ENCODE measurements at regions not wholly inside any gene's neighbourhood (a gene's known extent, or its start where the extent isn't known, plus 50 kb on each side); places are given as distances from the start of the nearest gene placed in this dataset.

DNA sequence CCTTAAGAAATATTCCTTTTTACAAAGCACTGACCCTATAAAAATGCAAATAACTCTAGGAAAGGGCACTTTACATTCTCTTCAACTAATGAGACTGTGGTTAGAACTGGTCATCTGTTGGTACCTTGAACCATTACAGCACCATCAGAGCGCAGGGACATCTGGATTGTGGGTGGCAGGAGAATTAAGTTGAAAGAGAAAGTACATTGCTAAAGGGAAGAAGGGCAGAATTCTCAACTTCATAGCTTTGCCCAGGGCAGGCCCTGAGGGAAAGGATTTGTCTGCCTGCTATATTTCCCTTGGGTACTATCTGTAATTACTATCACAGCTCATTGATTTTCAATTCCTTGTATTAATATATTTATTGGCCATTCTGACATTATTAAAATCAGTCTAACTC is 196.8 kb downstream of the KLF12 start:
- DNase-seq (ENCODE audit: low read depth in 3 of 3), result no peak

DNA sequence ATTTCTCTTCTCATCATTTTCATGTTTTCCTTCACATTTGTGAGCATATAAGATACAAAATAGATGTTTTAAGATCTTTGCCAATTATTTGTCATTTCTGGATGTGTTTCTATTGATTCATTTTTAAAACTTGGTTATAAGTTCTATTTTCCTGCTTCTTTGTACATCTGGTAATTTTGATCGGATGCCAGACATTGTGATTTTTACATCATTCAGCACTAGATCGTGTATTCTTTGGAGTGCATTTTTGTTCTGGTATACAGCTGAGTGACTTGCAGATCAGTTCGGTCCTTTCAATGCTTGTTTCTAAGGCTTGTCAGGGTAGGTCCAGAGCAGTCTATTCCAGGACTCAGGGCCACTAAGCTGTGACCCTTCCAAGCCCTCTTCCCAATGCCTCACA is 198.2 kb downstream of the KLF12 start:
- DNase-seq (ENCODE audit: low read depth in 3 of 3), result no peak

DNA sequence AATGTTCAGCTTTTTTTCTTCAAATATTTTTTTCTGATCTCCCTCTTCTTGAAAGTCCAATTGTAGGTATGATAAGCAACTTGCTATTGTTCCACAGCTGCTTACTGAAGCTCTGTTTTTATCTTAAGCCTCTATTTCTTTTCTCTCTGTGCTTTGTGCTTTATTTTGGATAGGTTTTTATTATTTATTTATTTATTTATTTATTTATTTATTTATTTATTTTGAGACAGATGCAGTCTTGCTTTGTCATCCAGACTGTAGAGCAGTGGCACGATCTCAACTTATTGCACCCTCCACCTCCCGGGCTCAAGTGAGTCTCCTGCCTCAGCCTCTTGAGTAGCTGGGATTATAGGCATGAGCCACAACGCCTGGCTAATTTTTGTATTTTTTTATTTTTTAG is 199.4 kb downstream of the KLF12 start:
- no peak for DNase-seq (ENCODE audit: low read depth in 3 of 3)

DNA sequence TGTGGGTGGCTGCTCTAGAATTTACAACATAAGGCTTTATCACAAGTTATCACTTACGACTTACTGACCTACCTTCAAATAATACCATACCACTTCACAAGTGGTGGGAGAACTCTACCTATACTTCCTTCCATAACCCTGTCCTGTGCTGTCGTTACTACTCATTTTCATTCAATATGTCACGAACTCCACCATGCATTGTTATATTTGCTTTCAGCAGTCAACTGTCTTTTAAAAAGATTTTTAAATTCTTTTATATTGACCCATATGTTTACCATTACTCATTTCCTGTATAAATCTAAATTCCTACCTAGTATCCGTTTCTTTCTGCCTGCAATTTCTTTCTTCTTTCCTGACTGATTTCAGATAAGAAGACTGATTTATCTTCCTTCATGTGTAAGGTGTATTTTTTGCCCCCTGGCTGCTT is 200.0 kb downstream of the KLF12 start:
- no peak for DNase-seq (ENCODE audit: low read depth in 3 of 3)

DNA sequence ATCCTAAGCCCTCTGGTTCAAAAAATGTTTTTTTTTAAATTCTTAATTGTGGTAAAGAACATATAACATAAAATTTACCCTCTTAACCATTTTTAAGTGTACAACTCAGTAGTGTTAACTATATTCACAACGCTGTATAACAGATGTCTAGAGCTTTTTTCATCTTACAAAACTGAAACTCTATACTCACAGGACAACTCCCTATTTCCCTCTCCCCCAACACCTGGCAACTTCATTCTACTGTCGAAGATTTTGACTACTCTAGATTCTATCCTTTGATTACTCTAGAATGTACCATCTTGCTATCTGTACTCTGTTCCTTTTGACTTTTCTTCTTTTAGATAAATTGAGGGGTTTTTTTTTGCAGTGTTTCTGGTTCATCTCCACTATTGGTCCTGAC is 200.4 kb downstream of the KLF12 start:
- no peak for DNase-seq (ENCODE audit: low read depth in 3 of 3)

DNA sequence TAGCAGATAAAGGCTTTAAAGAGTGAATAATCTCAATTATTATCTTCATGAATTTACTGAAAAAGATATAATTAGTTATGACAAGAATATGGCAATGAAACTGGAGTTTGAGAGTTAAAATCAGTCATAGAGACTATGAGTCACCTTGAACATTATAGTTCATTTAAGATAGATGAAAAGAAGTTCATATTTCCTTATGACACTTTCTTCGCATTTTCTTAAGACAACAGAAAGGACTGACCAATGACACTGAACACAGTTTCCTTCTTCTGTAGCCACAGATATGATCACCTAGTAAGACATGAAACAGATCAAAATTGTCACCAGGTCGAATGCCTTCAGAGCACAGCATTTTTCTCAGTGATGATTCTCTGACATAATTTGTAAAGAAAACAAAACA is 202.1 kb downstream of the KLF12 start:
- no peak for DNase-seq (ENCODE audit: low read depth in 3 of 3)

DNA sequence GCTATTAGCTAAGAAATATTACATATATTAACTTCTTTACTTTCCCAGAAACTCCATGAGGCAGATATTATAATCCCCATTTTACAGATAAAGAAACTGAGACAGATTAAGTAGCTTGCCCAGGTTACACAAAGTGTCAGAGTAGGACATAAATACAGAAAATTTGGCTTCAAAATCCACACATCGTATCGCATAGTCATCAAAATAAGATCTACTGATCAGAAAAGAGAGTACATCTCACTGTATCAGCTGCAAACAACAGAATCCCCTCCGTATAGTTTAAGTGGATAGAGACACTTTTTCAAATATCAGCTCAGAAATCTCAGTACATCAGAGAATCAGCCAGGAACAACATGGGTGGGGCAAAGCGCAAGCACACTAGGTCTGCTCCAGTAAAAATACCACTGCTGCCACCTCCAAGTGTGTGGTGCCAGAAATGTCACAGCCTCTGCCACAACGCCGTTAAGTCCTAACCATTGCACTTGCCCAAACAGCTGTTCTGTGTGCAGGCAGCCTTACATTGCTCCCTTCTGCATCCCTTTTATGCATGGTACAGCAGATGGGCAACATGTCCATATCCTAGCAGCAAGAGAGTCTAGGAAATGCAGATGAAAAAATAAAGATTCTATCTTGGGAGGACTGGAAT is 204.8 kb downstream of the KLF12 start:
- no peak for DNase-seq (ENCODE audit: low read depth in 3 of 3)

DNA sequence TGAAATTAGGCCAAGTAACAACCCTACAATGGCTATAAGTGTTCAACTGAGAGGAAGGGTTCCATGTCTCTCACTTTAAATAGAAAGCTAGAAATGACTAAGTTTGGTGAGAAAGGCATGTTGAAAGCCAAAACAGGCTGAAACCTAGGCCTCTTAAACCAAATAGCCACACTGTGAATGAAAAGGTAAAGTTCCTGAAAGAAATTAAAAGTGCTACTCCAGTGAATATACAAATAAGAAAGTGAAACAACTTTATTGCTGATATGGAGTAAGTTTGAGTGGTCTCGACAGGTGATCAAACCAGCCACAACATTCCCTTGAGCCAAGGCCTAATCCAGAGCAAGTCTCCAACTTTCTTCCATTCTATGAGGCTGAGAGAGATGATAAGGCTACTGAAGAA is 209.6 kb downstream of the KLF12 start:
- DNase-seq (ENCODE audit: low read depth in 3 of 3), result no peak

DNA sequence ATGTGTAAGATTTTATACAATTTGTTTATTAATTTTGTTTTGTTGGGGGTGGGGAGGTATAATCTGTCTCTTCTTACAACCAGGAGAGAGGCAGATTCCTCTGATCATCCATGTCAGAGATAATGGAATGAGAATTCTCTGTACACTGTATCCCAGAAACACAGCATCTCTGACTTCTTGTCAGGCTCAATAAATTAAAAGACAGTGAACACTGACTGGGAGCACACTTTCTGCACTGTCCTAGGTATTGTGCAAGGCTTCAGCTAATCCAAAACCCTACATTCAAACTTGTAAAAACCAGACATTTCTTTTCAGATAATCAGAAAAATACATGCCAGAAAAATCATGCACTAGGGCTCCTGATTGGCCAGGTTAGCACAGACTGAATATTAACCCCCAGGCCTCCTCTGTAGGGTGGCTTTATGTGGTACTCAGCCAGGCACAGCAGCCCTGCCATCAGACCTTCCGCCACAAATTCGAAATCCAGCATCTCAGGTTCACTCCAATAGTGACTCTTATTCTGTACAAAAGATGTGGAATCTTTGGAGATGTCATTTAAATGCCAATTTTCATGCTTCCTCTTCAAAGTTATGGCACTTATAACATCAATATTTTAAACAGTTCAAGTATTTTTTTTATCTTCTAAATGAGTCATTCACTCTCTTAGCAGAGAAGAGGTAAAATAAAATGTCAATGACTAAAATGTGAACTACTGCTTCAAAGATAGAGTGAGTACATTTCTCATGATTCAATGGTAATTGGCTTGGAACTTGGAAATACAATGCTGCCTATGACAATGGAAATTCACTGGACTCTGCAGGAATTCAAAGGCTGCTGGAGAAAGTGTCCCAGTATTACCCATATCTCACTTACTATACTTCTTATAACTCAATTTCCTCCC is 211.5 kb downstream of the KLF12 start:
- no peak for DNase-seq (ENCODE audit: low read depth in 3 of 3)

DNA sequence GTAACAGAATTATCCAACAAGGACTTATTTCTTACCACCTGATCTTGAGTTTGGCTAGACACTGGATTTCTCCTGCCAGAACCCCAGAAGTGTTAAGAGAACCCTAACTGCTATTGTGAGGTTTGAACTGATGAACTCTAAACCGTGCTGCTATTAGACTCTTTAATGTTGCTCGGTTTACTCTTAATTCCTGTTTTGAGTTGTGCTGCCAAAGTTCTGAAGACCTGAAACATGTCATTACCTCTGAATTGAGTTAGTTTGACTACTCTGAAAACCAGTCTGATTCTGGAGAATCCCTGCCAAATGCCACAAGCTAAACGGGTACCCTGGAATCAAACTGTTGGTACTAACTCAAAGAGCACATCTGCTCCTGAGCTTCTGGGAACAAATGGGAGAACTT is 215.5 kb downstream of the KLF12 start:
- DNase-seq (ENCODE audit: low read depth in 3 of 3), result no peak

DNA sequence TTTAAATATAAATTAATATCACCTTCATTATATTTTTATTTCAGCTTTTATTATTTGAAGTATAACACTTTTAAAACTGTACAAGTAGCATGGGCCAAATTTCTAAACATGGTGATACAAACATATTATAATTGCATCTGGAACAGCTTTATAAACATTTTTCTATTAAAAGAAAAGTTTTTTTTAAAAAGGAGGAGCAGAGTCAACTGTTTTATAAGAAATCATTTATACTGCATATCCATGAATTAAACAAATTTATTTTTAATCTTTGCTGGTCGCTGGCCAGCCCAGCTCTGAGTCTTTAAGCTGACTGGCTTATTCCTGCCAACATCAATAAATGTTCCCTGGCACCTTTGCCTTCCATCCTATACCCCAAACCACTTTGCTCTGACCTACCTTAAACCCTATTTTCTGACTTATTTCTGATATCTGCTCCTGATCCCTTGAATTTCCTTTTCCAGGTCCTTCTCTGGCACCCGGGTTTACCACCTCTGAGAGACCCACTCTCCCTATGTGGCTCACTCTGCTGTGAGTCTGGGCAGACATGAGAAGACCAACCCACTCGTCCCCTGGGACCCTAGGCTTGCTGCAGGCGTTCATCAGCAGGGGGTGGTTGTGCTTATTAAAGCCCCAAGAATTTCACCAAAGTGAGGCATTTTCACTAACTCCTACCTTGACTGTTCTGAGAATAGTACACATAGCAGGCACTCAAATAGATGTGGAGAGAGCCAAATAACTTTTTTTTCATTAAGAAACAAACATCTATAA is 220.3 kb downstream of the KLF12 start:
- no peak for DNase-seq (ENCODE audit: low read depth in 3 of 3)

DNA sequence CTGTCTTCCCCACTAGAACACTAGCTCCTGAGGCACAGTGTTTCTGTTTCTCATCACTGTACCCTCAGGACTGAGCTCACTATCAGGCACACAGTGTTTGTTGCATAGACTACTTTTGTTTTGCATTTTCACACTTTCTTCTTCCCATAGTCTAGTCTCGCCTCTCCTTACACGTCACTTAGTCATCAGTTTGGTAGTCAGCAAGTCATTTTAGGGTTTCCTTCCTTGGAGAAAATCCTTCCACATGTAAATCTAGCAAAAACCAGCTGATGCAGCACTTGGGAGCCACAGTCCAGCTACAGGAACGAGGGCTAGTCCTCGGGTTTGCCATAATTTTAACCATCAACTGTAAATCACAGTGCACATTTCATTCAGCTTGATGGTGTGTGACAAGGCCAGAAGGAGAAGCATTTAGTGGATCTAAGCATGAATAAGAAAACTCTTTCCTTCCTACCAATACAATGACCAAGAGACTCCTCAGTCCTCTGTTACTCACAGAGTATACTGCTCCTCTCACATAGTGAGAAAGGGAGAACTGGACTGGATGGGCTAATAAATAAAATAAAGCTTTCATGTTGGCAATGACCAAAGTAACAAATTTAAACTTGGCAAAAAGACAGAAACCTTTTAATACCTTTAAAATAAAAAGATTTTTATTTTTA is 221.0 kb downstream of the KLF12 start:
- DNase-seq (ENCODE audit: low read depth in 3 of 3), result no peak

DNA sequence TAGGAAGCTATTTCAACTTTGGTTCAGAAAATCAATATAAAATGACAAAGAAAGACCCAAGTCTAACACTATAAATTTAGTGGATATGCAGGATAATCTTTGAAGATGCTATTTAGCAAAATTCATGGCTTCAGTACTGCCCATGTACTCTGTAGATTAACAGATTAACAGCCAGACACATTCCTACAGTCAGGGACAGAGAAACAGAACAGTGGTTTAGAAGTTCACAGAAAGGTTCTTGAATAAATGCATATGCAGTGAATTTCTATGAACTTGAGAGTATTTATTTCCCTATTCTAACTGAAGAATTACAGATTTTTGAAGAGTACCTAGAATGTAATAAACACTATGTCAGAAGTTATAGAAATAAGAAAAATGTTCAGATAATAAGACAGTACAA is 222.8 kb downstream of the KLF12 start:
- DNase-seq (ENCODE audit: low read depth in 3 of 3), result no peak

DNA sequence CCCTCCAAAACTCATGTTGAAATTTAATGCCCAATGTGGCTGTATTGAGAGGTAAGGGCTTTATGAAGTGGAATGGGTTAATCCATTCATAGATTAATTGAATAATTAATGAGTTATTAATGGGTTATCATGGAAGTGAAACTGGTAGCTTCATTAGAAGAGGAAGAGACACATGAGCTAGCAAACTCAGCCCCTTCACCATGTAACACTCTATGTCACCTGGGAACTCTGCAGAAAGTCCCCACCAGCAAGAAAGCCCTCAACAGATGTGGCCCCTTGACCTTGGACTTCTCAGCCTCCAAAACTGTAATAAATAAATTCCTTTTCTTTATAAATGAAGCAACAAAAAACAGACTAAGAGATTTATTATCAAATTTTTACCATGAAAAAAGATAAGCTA is 223.5 kb downstream of the KLF12 start:
- no peak for DNase-seq (ENCODE audit: low read depth in 3 of 3)

DNA sequence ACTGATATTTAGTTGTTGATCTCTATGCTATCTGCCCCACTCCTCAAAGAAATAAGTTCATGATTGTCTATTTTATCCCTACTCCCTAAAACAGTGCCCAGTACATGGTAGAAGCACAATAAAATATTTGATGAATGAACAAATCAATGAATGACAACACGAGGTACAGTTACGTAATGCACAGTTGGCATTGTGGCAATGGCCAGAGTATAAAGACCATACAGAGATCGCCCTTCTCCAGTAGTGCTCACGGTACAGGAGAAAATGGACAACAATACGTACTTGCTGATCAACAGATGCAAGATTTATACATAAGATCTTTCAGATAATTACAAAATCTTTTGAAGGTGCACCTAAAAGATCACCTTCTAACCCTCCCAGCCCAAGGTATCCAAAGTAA is 225.4 kb downstream of the KLF12 start:
- no peak for DNase-seq (ENCODE audit: low read depth in 3 of 3)

DNA sequence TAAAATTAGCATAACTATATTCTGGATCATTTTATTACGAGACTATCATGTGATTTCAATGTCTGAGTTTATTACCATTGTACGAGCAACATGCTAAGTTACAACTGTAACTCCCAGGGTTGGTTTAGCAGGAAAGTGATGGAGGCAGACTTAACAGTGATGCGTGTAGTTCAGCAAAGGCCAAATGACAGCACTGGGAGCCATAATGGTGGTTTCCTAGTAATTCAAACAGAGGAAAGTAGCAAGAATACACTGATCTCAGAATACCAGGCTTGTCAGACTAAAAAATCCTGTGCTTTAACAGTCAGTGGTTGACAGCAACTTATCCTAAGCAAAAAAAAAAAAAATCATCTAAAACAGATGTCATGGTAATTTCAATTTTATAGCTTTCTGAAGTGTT is 229.6 kb downstream of the KLF12 start:
- DNase-seq (ENCODE audit: low read depth in 3 of 3), result no peak

DNA sequence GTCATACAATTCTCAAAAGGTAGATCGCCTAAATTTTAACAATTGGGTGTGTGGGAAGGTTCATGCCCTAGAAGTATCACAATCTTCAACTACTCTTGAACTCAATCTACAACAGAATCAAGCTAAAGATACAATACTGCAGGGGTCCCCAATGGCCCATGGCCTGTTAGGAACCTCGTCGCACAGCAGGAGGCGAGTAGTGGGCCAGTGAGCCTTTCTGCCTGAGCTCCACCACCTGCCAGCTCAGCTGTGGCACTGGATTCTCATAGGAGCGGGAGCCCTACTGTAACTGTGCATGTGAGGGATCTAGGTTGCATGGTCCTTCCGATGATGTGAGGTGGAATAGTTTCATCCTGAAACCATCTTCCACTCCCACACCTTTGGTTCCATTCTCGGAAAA is 230.6 kb downstream of the KLF12 start:
- no peak for DNase-seq (ENCODE audit: low read depth in 3 of 3)

DNA sequence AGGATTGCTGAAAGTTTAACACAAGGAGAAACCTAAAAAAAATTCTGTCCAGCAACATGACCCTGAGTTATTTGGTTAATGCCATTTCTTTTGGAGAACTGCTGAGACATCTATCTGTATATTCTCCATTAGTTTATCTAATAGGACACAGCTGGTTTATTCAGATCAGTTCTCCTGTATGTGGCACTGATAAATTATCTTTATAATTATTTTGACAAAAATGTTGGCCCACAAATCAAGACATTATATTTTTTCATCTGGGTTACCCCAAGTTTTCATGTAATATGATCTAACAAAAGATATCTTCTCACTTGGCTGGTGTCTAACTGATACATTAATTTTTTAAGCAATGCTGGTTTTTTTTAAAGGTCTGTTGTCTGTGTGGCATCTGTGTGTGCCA is 231.4 kb downstream of the KLF12 start:
- DNase-seq (ENCODE audit: low read depth in 3 of 3), result no peak

DNA sequence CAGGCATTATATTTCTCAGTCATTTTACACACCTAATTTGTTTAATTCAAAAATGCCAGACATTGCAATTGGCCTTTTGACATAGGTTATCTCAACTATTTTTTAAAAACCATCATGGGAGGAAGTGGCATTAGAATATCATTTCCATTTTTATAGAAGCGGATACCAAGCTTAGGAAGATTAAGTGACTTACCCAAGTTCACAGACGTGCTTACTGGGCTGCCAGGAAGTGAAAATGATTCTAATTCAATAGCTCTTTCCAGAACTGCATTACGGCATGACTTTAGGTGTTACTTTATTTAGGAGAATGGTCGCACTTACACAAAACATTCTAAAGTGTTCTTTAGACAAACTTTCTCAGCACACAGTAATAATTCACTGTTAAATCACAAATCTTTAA is 231.9 kb downstream of the KLF12 start:
- DNase-seq (ENCODE audit: low read depth in 3 of 3), result no peak

DNA sequence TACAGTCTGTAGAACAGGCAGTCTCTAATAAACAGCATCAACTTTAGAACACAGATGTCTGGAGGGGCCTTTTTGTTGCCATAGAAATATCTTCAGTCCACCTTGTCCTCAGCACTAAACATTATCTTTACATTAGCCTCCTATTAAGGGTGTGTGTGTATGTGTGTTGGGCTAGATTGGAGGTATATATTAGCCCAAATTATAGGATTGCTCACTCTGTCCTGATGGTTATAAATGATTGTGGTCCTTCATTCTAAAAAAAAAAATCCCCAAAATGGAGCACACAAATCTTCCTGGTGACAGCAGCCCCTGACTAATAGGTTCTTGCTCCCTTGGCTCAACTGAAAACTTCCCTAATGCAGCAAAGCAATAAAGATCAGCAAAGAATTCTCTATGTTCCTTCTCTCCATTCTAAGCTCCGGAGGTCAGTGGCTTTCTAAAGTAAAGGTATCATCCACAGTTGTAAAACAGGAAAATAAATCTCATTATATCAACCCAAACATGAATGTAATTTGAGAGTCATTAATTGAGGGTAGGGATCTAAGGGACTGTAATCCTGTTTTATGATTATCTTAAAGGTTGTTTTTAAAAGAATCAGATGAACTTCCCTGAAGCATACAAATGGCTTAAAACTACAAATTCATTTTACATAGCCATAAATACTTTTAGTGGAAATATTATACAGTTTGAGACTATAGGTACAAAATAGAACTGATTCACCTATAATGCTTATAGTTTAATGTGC is 232.7 kb downstream of the KLF12 start:
- no peak for DNase-seq (ENCODE audit: low read depth in 3 of 3)

DNA sequence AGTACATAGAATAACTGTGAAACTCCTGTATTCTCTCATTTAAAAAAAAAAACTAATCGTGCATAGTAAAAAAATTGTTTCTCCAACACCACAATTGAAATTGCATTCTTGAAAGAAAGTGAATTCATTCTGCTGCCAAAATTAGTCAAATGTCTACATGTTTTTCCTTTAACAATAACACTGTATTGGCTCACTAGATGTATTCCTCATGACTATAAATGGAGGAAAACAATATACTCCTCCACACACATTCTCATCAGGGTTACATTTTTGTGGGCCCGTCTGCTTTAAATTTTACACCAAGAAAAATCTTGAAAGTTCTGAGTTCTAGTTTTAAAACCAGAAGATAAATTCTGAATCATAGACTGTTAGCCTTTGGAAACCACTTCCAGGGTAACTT is 233.6 kb downstream of the KLF12 start:
- DNase-seq (ENCODE audit: low read depth in 3 of 3), result no peak

Data from stimulated activated CD4-positive, alpha-beta T cell treated with anti-CD3 and anti-CD28 coated beads, TNF-alpha, amount 100 ng/mL, for 24 hours (primary cell).